ENCODE measurements at regions not wholly inside any gene's neighbourhood (a gene's known extent, or its start where the extent isn't known, plus 50 kb on each side); places are given as distances from the start of the nearest gene placed in this dataset.

GRCh38 chr12:89080793-89081465 lies 271.4 kb downstream of the DUSP6 start:
- H3K4me3 ChIP-seq (replicated peaks; ENCODE audit: low read depth, low read length) = no peak overlapping the region
- TF ChIP-seq, protein P1, sequence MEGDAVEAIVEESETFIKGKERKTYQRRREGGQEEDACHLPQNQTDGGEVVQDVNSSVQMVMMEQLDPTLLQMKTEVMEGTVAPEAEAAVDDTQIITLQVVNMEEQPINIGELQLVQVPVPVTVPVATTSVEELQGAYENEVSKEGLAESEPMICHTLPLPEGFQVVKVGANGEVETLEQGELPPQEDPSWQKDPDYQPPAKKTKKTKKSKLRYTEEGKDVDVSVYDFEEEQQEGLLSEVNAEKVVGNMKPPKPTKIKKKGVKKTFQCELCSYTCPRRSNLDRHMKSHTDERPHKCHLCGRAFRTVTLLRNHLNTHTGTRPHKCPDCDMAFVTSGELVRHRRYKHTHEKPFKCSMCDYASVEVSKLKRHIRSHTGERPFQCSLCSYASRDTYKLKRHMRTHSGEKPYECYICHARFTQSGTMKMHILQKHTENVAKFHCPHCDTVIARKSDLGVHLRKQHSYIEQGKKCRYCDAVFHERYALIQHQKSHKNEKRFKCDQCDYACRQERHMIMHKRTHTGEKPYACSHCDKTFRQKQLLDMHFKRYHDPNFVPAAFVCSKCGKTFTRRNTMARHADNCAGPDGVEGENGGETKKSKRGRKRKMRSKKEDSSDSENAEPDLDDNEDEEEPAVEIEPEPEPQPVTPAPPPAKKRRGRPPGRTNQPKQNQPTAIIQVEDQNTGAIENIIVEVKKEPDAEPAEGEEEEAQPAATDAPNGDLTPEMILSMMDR (IDR thresholded peaks at IDR 0.05; ENCODE audit: low read length, missing control alignments) = no peak
- peak; percentile 65 for DNase-seq (ENCODE audit: low read depth)

DNA sequence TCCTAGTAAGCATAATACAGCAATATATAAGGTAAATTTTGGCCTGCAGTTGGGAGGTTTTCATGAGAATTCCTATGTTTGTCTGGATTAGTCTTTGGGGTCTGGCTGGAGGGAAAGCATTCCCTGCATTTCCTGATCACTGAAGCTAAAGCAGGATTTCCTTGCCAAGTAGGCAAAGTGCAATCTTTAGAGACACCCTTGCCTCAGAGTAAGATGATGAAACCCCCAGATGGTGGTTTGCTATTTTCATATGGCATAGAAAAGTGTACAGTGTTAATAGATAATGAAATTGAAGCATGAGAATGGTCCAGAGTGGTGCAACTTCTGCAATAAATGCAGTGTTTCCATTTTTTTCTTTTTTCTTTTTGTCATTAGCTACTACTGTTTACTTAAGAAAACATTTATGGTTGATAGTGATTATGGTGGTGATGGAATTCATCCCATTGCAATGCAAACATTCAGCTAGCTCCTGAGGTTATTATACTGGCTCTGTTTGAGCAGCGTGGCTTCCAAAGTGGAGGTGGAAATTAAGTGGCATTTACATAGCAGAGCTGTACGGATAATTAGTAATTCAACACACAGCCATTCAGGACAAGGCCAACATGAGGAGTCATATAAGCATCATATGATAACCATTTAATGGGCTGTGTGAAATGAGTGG lies 276.3 kb downstream of the DUSP6 start:
- TF ChIP-seq, protein P1 (IDR thresholded peaks at IDR 0.05; ENCODE audit: low read length, missing control alignments) = no peak

DNA sequence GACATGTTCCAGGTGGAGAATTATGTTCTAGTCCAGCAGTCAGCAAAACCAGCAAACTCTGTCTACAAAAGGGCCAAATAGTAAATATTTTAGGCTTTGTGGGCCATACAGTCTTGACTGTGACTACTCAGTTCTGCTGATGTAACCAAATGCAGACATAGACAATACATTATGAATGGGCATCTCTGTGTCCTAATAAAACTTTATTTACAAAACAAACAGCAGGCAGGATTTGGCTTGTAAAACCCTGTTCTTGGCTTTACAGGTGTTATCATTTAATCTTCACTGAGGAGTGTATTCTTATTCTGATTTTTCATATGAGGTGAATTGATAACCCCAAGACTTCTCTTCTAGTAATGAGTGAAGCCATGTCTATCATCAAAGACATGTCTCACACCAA lies 278.6 kb downstream of the DUSP6 start:
- DNase-seq (ENCODE audit: low read depth) = no peak
- TF ChIP-seq, protein P1 (IDR thresholded peaks at IDR 0.05; ENCODE audit: low read length, missing control alignments) = no peak
- H3K4me3 ChIP-seq (replicated peaks; ENCODE audit: low read depth, low read length) = no peak overlapping the region

More for the DNA sequence above, 276.3 kb downstream of the DUSP6 start:
- DNase-seq (ENCODE audit: low read depth) = peak; percentile 76
- H3K4me3 ChIP-seq (replicated peaks; ENCODE audit: low read depth, low read length) = no peak overlapping the region

DNA sequence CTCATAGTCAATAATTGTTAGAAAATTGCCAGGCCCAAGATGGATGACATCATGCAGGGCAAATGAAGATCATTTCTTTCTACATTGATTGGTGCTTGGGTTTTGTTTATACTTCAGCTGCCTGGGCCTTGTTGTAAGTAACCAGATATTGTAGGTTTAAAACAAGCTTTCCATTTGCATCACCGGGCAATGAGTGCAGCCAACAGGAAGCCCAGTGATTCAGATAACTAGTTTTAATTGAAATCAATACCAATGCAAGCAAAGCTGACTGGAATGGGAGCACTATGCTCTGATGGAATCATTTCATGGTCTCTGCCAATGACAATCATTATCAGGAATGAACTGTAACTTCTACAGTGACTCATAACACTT lies 279.3 kb downstream of the DUSP6 start:
- TF ChIP-seq, protein P1 (IDR thresholded peaks at IDR 0.05; ENCODE audit: low read length, missing control alignments) = no peak
- H3K4me3 ChIP-seq (replicated peaks; ENCODE audit: low read depth, low read length) = no peak overlapping the region
- peak; percentile 53 for DNase-seq (ENCODE audit: low read depth)

DNA sequence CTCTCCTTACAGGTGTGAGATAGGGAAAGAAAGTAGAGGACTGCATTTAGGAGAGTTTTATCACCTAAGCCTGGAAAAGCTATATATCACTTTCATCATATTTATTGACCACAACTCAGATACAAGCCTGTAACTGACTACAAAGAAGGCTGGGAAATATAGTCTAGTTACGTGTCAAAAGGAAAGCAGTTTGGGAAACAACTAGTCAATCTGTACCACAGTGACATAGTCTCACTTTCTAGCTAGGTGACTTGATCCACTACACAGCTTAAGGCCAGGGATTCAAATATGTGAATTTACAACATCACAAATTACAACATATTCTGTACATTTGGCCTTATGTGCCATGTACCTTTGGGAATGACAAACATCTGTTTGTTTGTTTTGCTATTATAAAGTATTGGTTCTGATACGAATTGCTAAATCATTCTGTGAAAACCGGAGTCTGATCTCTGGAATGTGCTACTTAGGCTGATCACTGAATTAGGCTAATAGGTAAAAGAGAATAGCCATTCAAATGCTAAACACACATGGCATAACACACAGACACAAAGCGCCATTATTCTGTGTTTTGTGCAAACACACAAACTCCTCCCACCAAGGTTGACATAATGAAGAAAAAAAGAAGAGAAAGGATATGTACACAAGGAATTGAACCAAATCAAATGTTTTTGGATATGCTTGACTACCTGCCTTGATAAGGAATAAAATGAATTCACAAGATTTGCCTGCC lies 279.8 kb downstream of the DUSP6 start:
- DNase-seq (ENCODE audit: low read depth) = no peak
- TF ChIP-seq, protein P1 (IDR thresholded peaks at IDR 0.05; ENCODE audit: low read length, missing control alignments) = no peak
- H3K4me3 ChIP-seq (replicated peaks; ENCODE audit: low read depth, low read length) = no peak overlapping the region

GRCh38 chr12:89070603-89071002 lies 281.7 kb downstream of the DUSP6 start:
- TF ChIP-seq, protein P1 (IDR thresholded peaks at IDR 0.05; ENCODE audit: low read length, missing control alignments) = no peak
- no peak overlapping the region for H3K4me3 ChIP-seq (replicated peaks; ENCODE audit: low read depth, low read length)
- DNase-seq (ENCODE audit: low read depth) = no peak
